ENCODE measurements at regions not wholly inside any gene's neighbourhood (a gene's known extent, or its start where the extent isn't known, plus 50 kb on each side); places are given as distances from the start of the nearest gene placed in this dataset.
"Not testable (repeated sequence)": the region's sequence is repeated elsewhere in the genome, so short reads cannot be mapped to it uniquely, and the experiment has no call there.

GRCh38 chrX:40245488-40246071, 147.8 kb upstream of the BCOR start:
- no peak for ATAC-seq
- DNase-seq, result no peak
- intact Hi-C loops (cut with DNase I, micrococcal nuclease), result no loop called here

GRCh38 chrX:40244980-40245379, 147.2 kb upstream of the BCOR start:
- intact Hi-C loops (cut with DNase I, micrococcal nuclease), result no loop called here
- ATAC-seq, result no peak
- DNase-seq, result no peak

GRCh38 chrX:40243755-40244515, 146.2 kb upstream of the BCOR start:
- ATAC-seq, result no peak
- no peak for DNase-seq
- intact Hi-C loops (cut with DNase I, micrococcal nuclease), result no loop called here

- intact Hi-C loops (cut with DNase I, micrococcal nuclease), result no loop called here
- ATAC-seq, result no peak
- no peak for DNase-seq
Measured at GRCh38 chrX:40240844-40241243, 143.1 kb upstream of the BCOR start.

- intact Hi-C loops (cut with DNase I, micrococcal nuclease), result no loop called here
- DNase-seq, result no peak
- no peak for ATAC-seq
Measured at GRCh38 chrX:40237731-40238178, 140.0 kb upstream of the BCOR start.

GRCh38 chrX:40230646-40231045, 132.9 kb upstream of the BCOR start:
- no peak for DNase-seq
- intact Hi-C loops (cut with DNase I, micrococcal nuclease), result no loop called here
- ATAC-seq, result no peak

- intact Hi-C loops (cut with DNase I, micrococcal nuclease), result no loop called here
- ATAC-seq, result no peak
Measured at GRCh38 chrX:40227125-40227524, 129.4 kb upstream of the BCOR start.

GRCh38 chrX:40224658-40225057, 126.9 kb upstream of the BCOR start:
- intact Hi-C loops (cut with DNase I, micrococcal nuclease), result no loop called here
- ATAC-seq, result no peak
- no peak for DNase-seq

More at GRCh38 chrX:40227125-40227524, 129.4 kb upstream of the BCOR start:
- DNase-seq, result no peak

- DNase-seq; intact Hi-C loops (cut with DNase I, micrococcal nuclease); ATAC-seq: not testable (repeated sequence)
Measured at GRCh38 chrX:40222612-40223011, 124.9 kb upstream of the BCOR start.

GRCh38 chrX:40213092-40213491, 115.3 kb upstream of the BCOR start:
- DNase-seq, result no peak
- no peak for ATAC-seq
- intact Hi-C loops (cut with DNase I, micrococcal nuclease), result no loop called here

- no peak for DNase-seq
- ATAC-seq, result no peak
- intact Hi-C loops (cut with DNase I, micrococcal nuclease), result no loop called here
Measured at GRCh38 chrX:40209951-40210617, 112.3 kb upstream of the BCOR start.

GRCh38 chrX:40207626-40208025, 109.9 kb upstream of the BCOR start:
- no peak for ATAC-seq
- intact Hi-C loops (cut with DNase I, micrococcal nuclease), result no loop called here

GRCh38 chrX:40205471-40205870, 107.7 kb upstream of the BCOR start:
- intact Hi-C loops (cut with DNase I, micrococcal nuclease), result no loop called here
- ATAC-seq (no peak), DNase-seq (peak in 1 of 2 donors; percentile 11)

More at GRCh38 chrX:40207626-40208025, 109.9 kb upstream of the BCOR start:
- no peak for DNase-seq

- ATAC-seq, result no peak
- no peak for DNase-seq
- intact Hi-C loops (cut with DNase I, micrococcal nuclease), result no loop called here
Measured at GRCh38 chrX:40202456-40202855, 104.7 kb upstream of the BCOR start.

GRCh38 chrX:40201329-40201885, 103.6 kb upstream of the BCOR start:
- ATAC-seq, result no peak

GRCh38 chrX:40199704-40200103, 101.9 kb upstream of the BCOR start:
- intact Hi-C loops (cut with DNase I, micrococcal nuclease), result no loop called here
- ATAC-seq, result no peak
- DNase-seq, result no peak

More at GRCh38 chrX:40201329-40201885, 103.6 kb upstream of the BCOR start:
- DNase-seq, result no peak
- intact Hi-C loops (cut with DNase I, micrococcal nuclease), result no loop called here

- DNase-seq (no peak), ATAC-seq (no peak)
- intact Hi-C loops (cut with DNase I, micrococcal nuclease), result no loop called here
Measured at GRCh38 chrX:40197071-40197470, 99.3 kb upstream of the BCOR start.

- ATAC-seq (no peak), DNase-seq (no peak)
- intact Hi-C loops (cut with DNase I, micrococcal nuclease), result no loop called here
Measured at GRCh38 chrX:40195368-40195767, 97.6 kb upstream of the BCOR start.

GRCh38 chrX:40192196-40192595, 94.4 kb upstream of the BCOR start:
- DNase-seq (no peak), ATAC-seq (no peak)
- intact Hi-C loops (cut with DNase I, micrococcal nuclease), result no loop called here

GRCh38 chrX:40189637-40190036, 91.9 kb upstream of the BCOR start:
- no peak for ATAC-seq
- no peak for DNase-seq
- intact Hi-C loops (cut with DNase I, micrococcal nuclease), result no loop called here
